PC-3 (cell line): ENCODE measurements at regions not wholly inside any gene's neighbourhood (a gene's known extent, or its start where the extent isn't known, plus 50 kb on each side); places are given as distances from the start of the nearest gene placed in this dataset.
A peak's percentile ranks its signal among the peaks of the same experiment; 100 is the strongest.

Experiments
- ATAC-seq: fragments of 200-7000 bp; cut with Tn5 transposase; 2 replicates; pipeline ENCODE4 v1.9.1; 2020; ENCODE audit warnings: mild to moderate bottlenecking, moderate library complexity
- BruUV-seq: library from RNA; stranded (reverse); fragments of 400-500 nt; replicated peaks from 2 replicates; lab custom pipeline; 2021; lab: Mats Ljungman, UMichigan
- CTCF ChIA-PET: fragments of 300-600 bp; sonication (Branson Sonifier 250); formaldehyde crosslinking; loops from one replicate; lab custom pipeline; 2022; ENCODE audit warnings: antibody characterized with exemption; lab: Charles Lee
- POLR2A ChIA-PET: fragments of 300-600 bp; sonication (Branson Sonifier 250); formaldehyde crosslinking; loops from one replicate; lab custom pipeline; 2022; ENCODE audit warnings: antibody characterized with exemption; ENCODE audit not compliant: unreplicated experiment; lab: Charles Lee
- DNase-seq: peaks from one replicate; pipeline ENCODE4 v3.0.0-alpha.2; 2015
- H2AFZ ChIP-seq: fragments of 300-600 bp; sonication (generic); 2 replicates; pipeline ENCODE4 v1.6.0; 2016; ENCODE audit warnings: antibody characterized with exemption, low read length
- H3F3A ChIP-seq: fragments of 300-600 bp; sonication (generic); one replicate; pipeline ENCODE4 v1.6.0; 2017; ENCODE audit warnings: antibody characterized with exemption, low read length, control low read depth, mild to moderate bottlenecking; ENCODE audit not compliant: unreplicated experiment
- H3K27ac ChIP-seq: fragments of 300-600 bp; sonication (generic); 2 replicates; pipeline ENCODE4 v1.5.1; 2016; ENCODE audit warnings: mild to moderate bottlenecking, low read length
- H3K27me3 ChIP-seq: fragments of 300-600 bp; sonication (generic); 2 replicates; pipeline ENCODE4 v1.6.1; 2016; ENCODE audit warnings: low read length, mixed read lengths
- H3K36me3 ChIP-seq: fragments of 300-600 bp; sonication (generic); 2 replicates; pipeline ENCODE4 v1.6.1; 2016; ENCODE audit warnings: low read depth, mixed run types, low read length, mixed read lengths
- H3K4me1 ChIP-seq: fragments of 300-600 bp; sonication (generic); 2 replicates; pipeline ENCODE4 v1.5.1; 2016; ENCODE audit warnings: low read length; ENCODE audit not compliant: insufficient read depth
- H3K4me2 ChIP-seq: fragments of 300-600 bp; sonication (generic); 2 replicates; pipeline ENCODE4 v1.6.0; 2016; ENCODE audit warnings: low read length
- H3K4me3 ChIP-seq: fragments of 300-600 bp; sonication (generic); 2 replicates; pipeline ENCODE4 v1.5.1; 2016; ENCODE audit warnings: mild to moderate bottlenecking, low read length, mixed read lengths
- H3K79me2 ChIP-seq: fragments of 300-600 bp; sonication (generic); 2 replicates; pipeline ENCODE4 v1.6.1; 2017; ENCODE audit warnings: low read length, mixed read lengths
- H3K9ac ChIP-seq: fragments of 300-600 bp; sonication (generic); 2 replicates; pipeline ENCODE4 v1.6.0; 2016; ENCODE audit warnings: mild to moderate bottlenecking, low read length
- H3K9me2 ChIP-seq: fragments of 300-600 bp; sonication (generic); replicated peaks from 2 replicates; pipeline ENCODE4 v1.6.1; 2016; ENCODE audit warnings: mixed run types, low read length, mixed read lengths
- H3K9me3 ChIP-seq: fragments of 300-600 bp; sonication (generic); 2 replicates; pipeline ENCODE4 v1.6.1; 2016; ENCODE audit warnings: low read length, mixed read lengths
- H4K20me1 ChIP-seq: fragments of 300-600 bp; sonication (generic); 2 replicates; pipeline ENCODE4 v1.6.1; 2016; ENCODE audit warnings: low read length, mixed read lengths
- CTCF ChIP-seq: fragments of 300-600 bp; sonication (generic); conservative IDR thresholded peaks from 2 replicates; pipeline ENCODE4 v1.5.1; 2017; ENCODE audit warnings: antibody characterized with exemption, low read depth, mild to moderate bottlenecking, low read length
- EZH2 ChIP-seq: fragments of 300-600 bp; sonication (generic); IDR thresholded peaks from one replicate; pipeline ENCODE4 v1.6.1; 2017; ENCODE audit warnings: antibody characterized with exemption, mild to moderate bottlenecking, low read length; ENCODE audit not compliant: unreplicated experiment
- EZH2phosphoT487 ChIP-seq: fragments of 300-600 bp; sonication (generic); IDR thresholded peaks from 2 replicates; pipeline ENCODE4 v1.6.1; 2018; ENCODE audit warnings: mild to moderate bottlenecking, antibody characterized with exemption, low read length, borderline replicate concordance
- intact Hi-C: fragments of 100-400 bp; cut with micrococcal nuclease; formaldehyde crosslinking; loops from 2 replicates; pipeline ENCODE4 v1.9.0; 2023

GRCh38 chr2:2846332-2847208 lies 515.5 kb upstream of the MYT1L start:
- BruUV-seq, result no TSS peak
- Histone ChIP-seq H3K27ac (no peak overlapping the region), H3K9ac (no peak overlapping the region), H3K4me2 (no peak overlapping the region), H3K27me3 (peaks cover 12% of the 10 kb centered on the region; the same call in 1 of the 2 replicates), H4K20me1 (no peaks in the 10 kb centered on the region), H3K36me3 (no peaks in the 10 kb centered on the region), H3F3A (no peaks in the 10 kb centered on the region), H3K4me1 (no peaks in the 10 kb centered on the region), H3K79me2 (no peaks in the 10 kb centered on the region), H3K9me2 (no peaks in the 10 kb centered on the region), H3K9me3 (no peaks in the 10 kb centered on the region), H2AFZ (no peak overlapping the region), H3K4me3 (no peak overlapping the region)
- ChIA-PET CTCF (interaction anchor here (0.5 kb wide), 1 partner anchor 540 kb away, joined by 13 read pairs; no protein-coding TSS in a partner anchor), POLR2A (no interaction called here)
- intact Hi-C loops, result no loop called here
- ATAC-seq (peak; percentile 31; the same call in 1 of the 2 replicates), DNase-seq (peak; percentile 41)
- TF ChIP-seq EZH2phosphoT487 (no peak), EZH2 (no peak), CTCF (no peak)

DNA sequence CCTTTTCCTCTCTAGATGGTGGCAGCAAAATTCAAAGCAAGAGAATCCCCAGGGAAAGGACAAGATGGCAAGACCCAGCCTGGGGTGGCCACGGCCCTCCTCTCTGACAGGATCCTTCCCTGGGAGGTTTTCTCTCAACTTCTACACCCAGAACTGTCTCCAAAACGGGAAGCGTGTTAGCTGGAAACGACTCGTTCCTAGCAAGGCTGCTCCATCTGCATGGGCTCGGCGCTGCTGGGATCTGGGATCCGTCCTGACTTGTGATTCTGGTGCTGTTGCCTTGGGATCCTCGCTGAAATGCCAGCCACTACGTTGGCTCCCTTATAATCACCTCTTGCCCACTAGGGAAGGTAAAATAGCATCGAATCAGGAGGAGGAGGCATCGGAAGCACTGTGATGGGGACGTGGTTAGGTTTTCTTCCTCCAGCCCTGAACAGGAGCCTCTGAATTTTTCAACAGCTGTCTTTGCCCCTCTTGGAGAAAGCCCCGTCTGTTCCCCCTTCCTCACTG lies 514.8 kb upstream of the MYT1L start:
- Histone ChIP-seq H3K4me1 (no peaks in the 10 kb centered on the region), H3F3A (no peaks in the 10 kb centered on the region), H3K4me2 (no peak overlapping the region), H3K27me3 (peaks cover 12% of the 10 kb centered on the region; the same call in 1 of the 2 replicates), H3K9me2 (no peaks in the 10 kb centered on the region), H3K4me3 (no peak overlapping the region), H4K20me1 (no peaks in the 10 kb centered on the region), H3K79me2 (no peaks in the 10 kb centered on the region), H3K36me3 (no peaks in the 10 kb centered on the region), H3K9ac (no peak overlapping the region), H3K27ac (no peak overlapping the region), H3K9me3 (no peaks in the 10 kb centered on the region), H2AFZ (no peak overlapping the region)
- intact Hi-C loops, result no loop called here
- POLR2A ChIA-PET, result no interaction called here
- CTCF ChIA-PET, result interaction anchor here (0.5 kb wide), 1 partner anchor 540 kb away, joined by 13 read pairs; no protein-coding TSS in a partner anchor
- no peak for ATAC-seq
- TF ChIP-seq CTCF (no peak), EZH2phosphoT487 (no peak), EZH2 (no peak)
- no TSS peak for BruUV-seq
- no peak for DNase-seq

GRCh38 chr2:2845267-2845666 lies 514.2 kb upstream of the MYT1L start:
- POLR2A ChIA-PET, result no interaction called here
- Histone ChIP-seq H3K4me2 (no peak overlapping the region), H3K9ac (no peak overlapping the region), H2AFZ (no peak overlapping the region), H3K79me2 (no peaks in the 10 kb centered on the region), H3F3A (no peaks in the 10 kb centered on the region), H3K27me3 (peaks cover 12% of the 10 kb centered on the region; the same call in 1 of the 2 replicates), H3K36me3 (no peaks in the 10 kb centered on the region), H3K4me3 (no peak overlapping the region), H3K9me3 (no peaks in the 10 kb centered on the region), H3K9me2 (no peaks in the 10 kb centered on the region), H4K20me1 (no peaks in the 10 kb centered on the region), H3K27ac (no peak overlapping the region), H3K4me1 (no peaks in the 10 kb centered on the region)
- DNase-seq (no peak), ATAC-seq (no peak)
- intact Hi-C loops, result no loop called here
- TF ChIP-seq EZH2 (no peak), EZH2phosphoT487 (no peak), CTCF (no peak)
- CTCF ChIA-PET, result no interaction called here
- BruUV-seq, result no TSS peak
